ENCODE measurements at regions not wholly inside any gene's neighbourhood (a gene's known extent, or its start where the extent isn't known, plus 50 kb on each side); places are given as distances from the start of the nearest gene placed in this dataset.

DNA sequence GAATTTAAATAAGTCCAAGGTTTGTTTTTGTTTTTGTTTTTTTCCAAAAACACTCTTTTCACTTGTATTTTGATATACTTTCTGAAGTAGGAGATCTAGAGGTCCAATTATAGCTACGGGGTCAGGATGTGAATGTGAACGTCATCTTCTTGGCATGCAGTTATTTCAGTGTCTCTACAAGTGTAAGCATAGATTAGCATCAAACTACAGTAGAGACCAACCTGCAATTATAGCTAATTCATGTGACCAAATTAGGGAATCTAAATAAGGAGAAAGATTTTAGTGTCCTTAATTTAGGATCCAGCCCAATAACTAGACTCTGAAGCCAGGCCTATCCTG is 107.3 kb upstream of the PALMD start:
- no peak for ATAC-seq
- Histone ChIP-seq H3K36me3 (ENCODE audit: low read depth) (no peaks in the 10 kb centered on the region), H3K4me3 (no peak overlapping the region), H3K4me1 (ENCODE audit: low read depth) (no peaks in the 10 kb centered on the region), H3K9me3 (no peaks in the 10 kb centered on the region)
- TF ChIP-seq, protein P1, sequence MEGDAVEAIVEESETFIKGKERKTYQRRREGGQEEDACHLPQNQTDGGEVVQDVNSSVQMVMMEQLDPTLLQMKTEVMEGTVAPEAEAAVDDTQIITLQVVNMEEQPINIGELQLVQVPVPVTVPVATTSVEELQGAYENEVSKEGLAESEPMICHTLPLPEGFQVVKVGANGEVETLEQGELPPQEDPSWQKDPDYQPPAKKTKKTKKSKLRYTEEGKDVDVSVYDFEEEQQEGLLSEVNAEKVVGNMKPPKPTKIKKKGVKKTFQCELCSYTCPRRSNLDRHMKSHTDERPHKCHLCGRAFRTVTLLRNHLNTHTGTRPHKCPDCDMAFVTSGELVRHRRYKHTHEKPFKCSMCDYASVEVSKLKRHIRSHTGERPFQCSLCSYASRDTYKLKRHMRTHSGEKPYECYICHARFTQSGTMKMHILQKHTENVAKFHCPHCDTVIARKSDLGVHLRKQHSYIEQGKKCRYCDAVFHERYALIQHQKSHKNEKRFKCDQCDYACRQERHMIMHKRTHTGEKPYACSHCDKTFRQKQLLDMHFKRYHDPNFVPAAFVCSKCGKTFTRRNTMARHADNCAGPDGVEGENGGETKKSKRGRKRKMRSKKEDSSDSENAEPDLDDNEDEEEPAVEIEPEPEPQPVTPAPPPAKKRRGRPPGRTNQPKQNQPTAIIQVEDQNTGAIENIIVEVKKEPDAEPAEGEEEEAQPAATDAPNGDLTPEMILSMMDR (IDR thresholded peaks at IDR 0.05) = no peak
- intact Hi-C loops (cut with DNase I, micrococcal nuclease) = no loop called here
- no peak for DNase-seq

DNA sequence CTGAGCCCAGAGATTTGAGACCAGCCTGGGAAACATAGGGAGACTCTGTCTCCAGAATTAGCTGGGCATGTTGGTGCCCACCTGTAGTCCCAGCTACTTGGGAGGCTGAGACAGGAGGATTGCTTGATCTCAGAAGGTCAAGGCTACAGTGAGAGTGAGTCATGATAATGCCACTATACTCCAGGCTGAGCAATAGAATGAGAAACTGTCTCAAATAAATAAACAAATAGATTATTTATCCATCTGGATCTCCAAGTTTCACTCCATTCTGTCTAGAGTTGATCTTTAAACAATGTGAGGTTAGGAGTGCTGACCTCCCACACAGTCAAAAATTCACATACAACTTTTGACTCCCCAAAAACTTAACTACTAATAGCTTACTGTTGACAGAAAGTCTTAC is 106.8 kb upstream of the PALMD start:
- Histone ChIP-seq H3K4me1 (ENCODE audit: low read depth) (no peaks in the 10 kb centered on the region), H3K4me3 (no peak overlapping the region), H3K9me3 (no peaks in the 10 kb centered on the region), H3K36me3 (ENCODE audit: low read depth) (no peaks in the 10 kb centered on the region)
- ATAC-seq (no peak), DNase-seq (no peak)
- intact Hi-C loops (cut with DNase I, micrococcal nuclease) = no loop called here
- TF ChIP-seq, protein P1 (IDR thresholded peaks at IDR 0.05) = no peak

DNA sequence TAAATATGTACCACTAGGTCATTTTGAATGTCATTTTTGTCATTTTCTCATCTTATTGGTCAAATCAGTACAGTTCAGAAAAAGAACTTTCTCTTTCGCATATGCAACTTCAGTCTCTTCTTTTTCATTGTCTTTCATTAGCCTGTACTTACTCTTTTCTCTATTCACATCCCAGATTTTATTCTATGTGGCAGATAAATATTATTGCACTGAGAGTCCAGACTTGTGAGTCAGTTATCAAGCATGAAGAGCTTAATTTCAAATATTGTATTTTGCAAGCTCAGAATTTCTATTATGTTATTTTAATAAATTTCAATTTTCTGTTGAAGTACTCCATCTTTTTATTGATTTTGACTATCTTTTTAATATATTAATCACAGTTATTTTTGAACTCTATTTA is 105.2 kb upstream of the PALMD start:
- TF ChIP-seq, protein P1 (IDR thresholded peaks at IDR 0.05) = no peak
- H3K4me1 ChIP-seq (ENCODE audit: low read depth) = no peaks in the 10 kb centered on the region

DNA sequence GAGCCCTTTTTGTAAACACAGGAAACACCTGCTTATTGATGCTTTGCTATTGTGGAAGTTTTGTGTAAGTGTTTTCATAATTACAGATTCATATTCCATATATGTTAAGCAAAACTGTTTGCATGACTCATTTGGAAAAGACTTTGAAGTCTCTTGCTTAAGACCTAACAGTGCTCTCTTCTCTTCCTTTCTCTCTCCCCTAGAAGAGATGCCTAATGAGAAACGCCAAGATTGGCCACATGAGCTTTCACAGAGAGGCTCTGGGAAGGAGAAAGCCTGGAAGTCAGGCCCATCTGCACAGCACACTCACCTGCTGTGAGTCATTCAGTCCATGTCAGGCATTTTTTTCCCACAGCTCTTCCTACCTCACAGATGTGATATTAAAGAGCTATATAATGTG is 101.6 kb upstream of the PALMD start:
- no peaks in the 10 kb centered on the region for H3K4me1 ChIP-seq (ENCODE audit: low read depth)
- DNase-seq (no peak), ATAC-seq (no peak)
- TF ChIP-seq, protein P1 (IDR thresholded peaks at IDR 0.05) = no peak
- H3K9me3 ChIP-seq = no peaks in the 10 kb centered on the region
- H3K36me3 ChIP-seq (ENCODE audit: low read depth) = no peaks in the 10 kb centered on the region
- intact Hi-C loops (cut with DNase I, micrococcal nuclease) = no loop called here
- H3K4me3 ChIP-seq = no peak overlapping the region

More for the DNA sequence above, 105.2 kb upstream of the PALMD start:
- Histone ChIP-seq H3K36me3 (ENCODE audit: low read depth) (no peaks in the 10 kb centered on the region), H3K4me3 (no peak overlapping the region), H3K9me3 (no peaks in the 10 kb centered on the region)
- DNase-seq = no peak
- ATAC-seq = no peak
- intact Hi-C loops (cut with DNase I, micrococcal nuclease) = no loop called here

DNA sequence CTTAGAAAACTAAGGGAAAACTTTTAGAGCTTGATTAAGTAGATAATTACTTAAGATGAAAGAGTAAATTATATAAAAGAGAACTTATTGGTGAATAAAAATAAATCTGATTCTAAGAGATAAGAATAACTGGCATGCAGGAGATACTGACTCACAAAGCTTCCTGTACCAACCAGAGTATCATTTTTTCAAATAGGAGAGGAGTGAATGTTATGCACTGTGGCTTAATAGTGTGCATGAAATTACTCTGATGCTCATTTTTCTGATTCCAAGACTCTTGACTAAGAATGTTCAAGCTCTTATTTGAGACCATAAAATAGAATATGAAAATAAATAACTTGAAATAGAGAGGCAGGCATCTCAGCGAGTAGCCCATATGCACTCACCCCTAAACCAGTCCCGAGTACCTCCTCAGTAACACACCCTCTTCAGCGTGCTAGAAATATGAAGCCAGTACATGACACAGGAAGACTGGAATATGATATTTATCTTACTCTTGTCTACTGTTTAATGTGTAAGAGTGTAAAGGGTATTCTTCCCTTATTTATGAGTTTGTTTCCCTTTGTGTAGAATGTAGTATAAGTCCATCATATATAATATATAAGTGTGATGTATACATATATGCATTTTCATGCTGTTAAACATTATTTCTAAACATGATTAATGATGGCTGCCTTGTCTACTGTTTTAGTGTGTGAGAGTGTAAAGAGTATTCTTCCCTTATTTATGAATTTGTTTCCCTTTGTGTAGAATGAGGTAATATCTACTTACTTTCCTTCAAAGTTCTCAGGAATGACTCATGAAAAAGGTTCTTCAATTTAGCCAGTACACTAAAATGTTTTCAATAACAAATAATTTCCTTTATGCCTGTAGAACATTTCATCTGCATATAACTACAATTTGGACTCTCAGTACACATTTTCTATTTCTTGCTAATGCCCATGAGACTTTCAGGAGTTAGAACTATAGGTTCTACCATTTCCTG is 99.2 kb upstream of the PALMD start:
- intact Hi-C loops (cut with DNase I, micrococcal nuclease) = no loop called here
- no peak for ATAC-seq
- DNase-seq = no peak

More for the DNA sequence above, 99.2 kb upstream of the PALMD start:
- Histone ChIP-seq H3K9me3 (no peaks in the 10 kb centered on the region), H3K4me1 (ENCODE audit: low read depth) (no peaks in the 10 kb centered on the region), H3K4me3 (no peak overlapping the region), H3K36me3 (ENCODE audit: low read depth) (no peaks in the 10 kb centered on the region)
- TF ChIP-seq, protein P1 (IDR thresholded peaks at IDR 0.05) = no peak

Data from mucosa of descending colon (tissue), 3 donors.